HCT116 (cell line): ENCODE measurements at regions not wholly inside any gene's neighbourhood (a gene's known extent, or its start where the extent isn't known, plus 50 kb on each side); places are given as distances from the start of the nearest gene placed in this dataset.

ENCODE experiments used
- ATAC-seq: fragments of 200-7000 bp; cut with Tn5 transposase; 2 replicates; pipeline ENCODE4 v1.9.1; 2020; ENCODE audit warnings: mild to moderate bottlenecking, moderate library complexity
- BruUV-seq: library from RNA; stranded (reverse); fragments of 400-500 nt; replicated peaks from 2 replicates; lab custom pipeline; 2021; lab: Mats Ljungman, UMichigan
- CTCF ChIA-PET: fragments of 300-600 bp; sonication (Branson Sonifier 250); formaldehyde crosslinking; loops from one replicate; lab custom pipeline; 2021; ENCODE audit warnings: antibody characterized with exemption; lab: Charles Lee
- POLR2A ChIA-PET: fragments of 300-600, 350-600 bp; sonication (Branson Sonifier 250); formaldehyde crosslinking; loops from one replicate; lab custom pipeline; 2021; ENCODE audit warnings: antibody characterized with exemption; lab: Charles Lee
- RAD21 ChIA-PET, 2 experiments: fragments of 300-600 bp; sonication (Branson Sonifier 250); formaldehyde crosslinking; loops; one replicate each; lab custom pipeline; 2023; ENCODE audit warnings: low total read pairs in 2 of 2; ENCODE audit not compliant: uncharacterized antibody in 2 of 2, unreplicated experiment in 2 of 2, low non-redundant PET in 1 of 2; lab: Charles Lee
- DNase-seq: peaks from one replicate; pipeline ENCODE4 v3.0.0-alpha.2; 2010; ENCODE audit warnings: low read depth, low spot score
- H2AFZ ChIP-seq: fragments of 200-600 bp; shearing (Covaris generic), sonication (generic); 2 replicates; pipeline ENCODE4 v1.6.1; 2017; ENCODE audit warnings: low read depth, mixed run types, mixed read lengths, antibody characterized with exemption, low read length; ENCODE audit not compliant: poor library complexity, severe bottlenecking
- H3K27ac ChIP-seq: 2 replicates; pipeline ENCODE4 v1.5.1; 2012; ENCODE audit warnings: low read depth, low read length
- H3K27me3 ChIP-seq: fragments of 200-600 bp; sonication (generic); 2 replicates; pipeline ENCODE4 v1.6.1; 2016; ENCODE audit warnings: mixed run types, low read length, mixed read lengths; ENCODE audit not compliant: insufficient read depth
- H3K36me3 ChIP-seq, 2 experiments: fragments of 200-500 bp in 1 of 2; fragments of 200-600 bp in 1 of 2; sonication (Bioruptor generic) in 1 of 2; sonication (generic) in 1 of 2; 2 replicates each; pipeline versions ENCODE4 v1.5.1 to v1.6.1; 2014 to 2016; ENCODE audit warnings: low read length in 2 of 2, inconsistent platforms in 1 of 2, mixed read lengths in 1 of 2, mixed run types in 1 of 2; ENCODE audit not compliant: insufficient read depth in 2 of 2, control insufficient read depth in 1 of 2
- H3K4me1 ChIP-seq, 2 experiments: fragments of 200-600 bp in 1 of 2; sonication (generic) in 1 of 2; 2 replicates each; pipeline versions ENCODE4 v1.5.1 to v1.6.1; 2012 to 2017; ENCODE audit warnings: low read length in 2 of 2, inconsistent platforms in 1 of 2, mild to moderate bottlenecking in 1 of 2, mixed read lengths in 1 of 2, mixed run types in 1 of 2, moderate library complexity in 1 of 2; ENCODE audit not compliant: insufficient read depth in 2 of 2, control insufficient read depth in 1 of 2
- H3K4me2 ChIP-seq: fragments of 200-600 bp; sonication (generic); 2 replicates; pipeline ENCODE4 v1.6.1; 2017; ENCODE audit warnings: mixed run types, low read length, mixed read lengths
- H3K4me3 ChIP-seq, 2 experiments: fragments of 200-600 bp in 1 of 2; sonication (generic) in 1 of 2; replicated peaks in 1 of 2; 2 replicates each; pipeline ENCODE4 v1.5.1; 2011 to 2016; ENCODE audit warnings: low read length in 2 of 2, control low read depth in 1 of 2, low read depth in 1 of 2, mild to moderate bottlenecking in 1 of 2, mixed read lengths in 1 of 2, mixed run types in 1 of 2
- H3K79me2 ChIP-seq: fragments of 200-600 bp; sonication (generic); 2 replicates; pipeline ENCODE4 v1.6.1; 2017; ENCODE audit warnings: mild to moderate bottlenecking, mixed run types, low read length, moderate library complexity, mixed read lengths; ENCODE audit not compliant: insufficient read depth
- H3K9ac ChIP-seq: fragments of 200-600 bp; sonication (generic); 2 replicates; pipeline ENCODE4 v1.6.1; 2016; ENCODE audit warnings: low read length, mixed read lengths
- H3K9me2 ChIP-seq: fragments of 200-600 bp; sonication (generic), shearing (Covaris generic); 2 replicates; pipeline ENCODE4 v1.6.1; 2017; ENCODE audit warnings: mixed run types, mild to moderate bottlenecking, moderate library complexity; ENCODE audit not compliant: insufficient read depth
- H3K9me3 ChIP-seq, 2 experiments: fragments of 200-500 bp in 1 of 2; fragments of 200-600 bp in 1 of 2; sonication (Bioruptor generic) in 1 of 2; sonication (generic) in 1 of 2; 2 replicates each; pipeline ENCODE4 v1.6.1; 2014 to 2017; ENCODE audit warnings: low read length in 2 of 2, mixed read lengths in 2 of 2, inconsistent platforms in 1 of 2, low read depth in 1 of 2, mild to moderate bottlenecking in 1 of 2, mixed run types in 1 of 2, moderate library complexity in 1 of 2; ENCODE audit not compliant: control insufficient read depth in 1 of 2, insufficient read depth in 1 of 2
- H4K20me1 ChIP-seq: fragments of 200-600 bp; sonication (generic), shearing (Covaris generic); 2 replicates; pipeline ENCODE4 v1.6.1; 2017; ENCODE audit warnings: mixed run types, mild to moderate bottlenecking, moderate library complexity; ENCODE audit not compliant: insufficient read depth
- CEBPB ChIP-seq: IDR thresholded peaks from 2 replicates; pipeline ENCODE4 v1.6.1; 2012; ENCODE audit warnings: low read depth
- EZH2 ChIP-seq: fragments of 200-600 bp; sonication (generic); IDR thresholded peaks from 2 replicates; pipeline ENCODE4 v1.6.1; 2017; ENCODE audit warnings: antibody characterized with exemption, mixed run types
- POLR2AphosphoS5 ChIP-seq: IDR thresholded peaks from 2 replicates; pipeline ENCODE4 v1.6.1; 2011; ENCODE audit warnings: mild to moderate bottlenecking, low read depth, low read length, moderate library complexity
- SP1 ChIP-seq: IDR thresholded peaks from 2 replicates; pipeline ENCODE4 v1.6.1; 2012; ENCODE audit warnings: low read depth
- TCF7L2 ChIP-seq: IDR thresholded peaks from 2 replicates; pipeline ENCODE4 v1.7.0; 2011; ENCODE audit warnings: borderline replicate concordance, inconsistent platforms; ENCODE audit not compliant: insufficient read depth, insufficient read length; ENCODE audit errors: extremely low read depth
- YY1 ChIP-seq: IDR thresholded peaks from 2 replicates; pipeline ENCODE4 v1.6.1; 2011; ENCODE audit warnings: low read length, low read depth, moderate library complexity, mild to moderate bottlenecking; ENCODE audit not compliant: insufficient replicate concordance; ENCODE audit errors: extremely low read depth
- ZFX ChIP-seq: fragments of 450-650 bp; IDR thresholded peaks from 2 replicates; pipeline ENCODE4 v1.6.1; 2017
- ZNF274 ChIP-seq: fragments of 200-500 bp; sonication (Bioruptor generic); IDR thresholded peaks from 2 replicates; pipeline ENCODE4 v1.6.1; 2014; ENCODE audit warnings: mild to moderate bottlenecking, low read depth, low read length, inconsistent platforms
- intact Hi-C: fragments of 100-400 bp; cut with micrococcal nuclease; formaldehyde crosslinking; loops from 2 replicates; pipeline ENCODE4 v1.10.0; 2022
- TF ChIP-seq, protein P1 (sequence below): IDR thresholded peaks from 2 replicates; pipeline ENCODE4 v1.6.1; 2012; ENCODE audit warnings: low read depth
- TF ChIP-seq, protein P2 (sequence below): IDR thresholded peaks from 2 replicates; pipeline ENCODE4 v1.6.1; 2011; ENCODE audit warnings: mild to moderate bottlenecking, low read length, moderate library complexity; ENCODE audit not compliant: insufficient replicate concordance; ENCODE audit errors: extremely low read depth
- TF ChIP-seq, protein P3 (sequence below), 3 experiments: fragments of 200-600 bp in 1 of 3; sonication (generic) in 1 of 3; IDR thresholded peaks in 2 of 3; conservative IDR thresholded peaks in 1 of 3; 2 replicates each; pipeline ENCODE4 v1.5.1; 2012 to 2017; ENCODE audit warnings: low read depth in 2 of 3, low read length in 2 of 3, antibody characterized with exemption in 1 of 3, borderline replicate concordance in 1 of 3, control low read depth in 1 of 3, mild to moderate bottlenecking in 1 of 3, mixed read lengths in 1 of 3, mixed run types in 1 of 3, moderate library complexity in 1 of 3; ENCODE audit not compliant: insufficient read depth in 1 of 3

DNA sequence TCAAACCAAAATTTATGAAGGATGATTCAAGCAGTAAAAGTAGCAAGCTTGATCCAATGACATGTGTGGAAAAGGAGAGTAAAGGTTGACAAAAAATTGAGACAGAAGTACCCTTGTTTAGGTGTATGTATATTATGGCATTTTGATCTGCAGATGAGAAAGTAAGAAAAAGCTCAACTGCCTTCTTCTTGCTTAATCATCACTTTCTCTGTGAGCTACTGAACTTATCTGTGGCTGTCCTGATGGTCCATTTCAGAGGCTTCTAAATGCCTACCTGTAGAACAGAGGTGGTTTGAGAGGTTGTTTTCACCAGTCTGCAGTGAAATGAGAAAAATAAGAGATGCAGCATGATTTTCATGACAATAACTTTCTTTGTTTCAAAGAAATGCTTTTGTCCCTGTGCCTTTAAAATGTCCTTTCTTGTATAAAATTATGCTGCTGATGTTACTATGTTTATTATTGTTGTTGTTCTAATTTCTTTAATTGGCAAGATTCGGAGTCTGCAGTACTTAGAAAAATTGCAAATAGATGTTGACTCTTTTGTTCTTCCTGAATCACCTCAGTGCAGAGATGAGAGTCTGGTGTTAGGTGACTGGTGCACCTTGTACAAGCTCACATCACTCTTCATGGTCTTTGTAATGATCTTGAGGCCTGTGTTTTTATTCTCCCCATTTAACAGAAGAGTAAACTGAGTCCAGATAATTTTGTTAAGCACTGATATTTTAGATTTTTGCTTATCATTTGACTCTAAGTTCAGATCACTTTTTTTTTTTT lies 821.9 kb downstream of the VRK1 start:
- no peak overlapping the region for H3K27ac ChIP-seq

More for the DNA sequence above, 821.9 kb downstream of the VRK1 start:
- TF ChIP-seq ZFX (no peak), SP1 (no peak), ZNF274 (no peak), EZH2 (no peak), POLR2AphosphoS5 (no peak), TCF7L2 (no peak), CEBPB (no peak), YY1 (no peak)
- TF ChIP-seq, protein P1, sequence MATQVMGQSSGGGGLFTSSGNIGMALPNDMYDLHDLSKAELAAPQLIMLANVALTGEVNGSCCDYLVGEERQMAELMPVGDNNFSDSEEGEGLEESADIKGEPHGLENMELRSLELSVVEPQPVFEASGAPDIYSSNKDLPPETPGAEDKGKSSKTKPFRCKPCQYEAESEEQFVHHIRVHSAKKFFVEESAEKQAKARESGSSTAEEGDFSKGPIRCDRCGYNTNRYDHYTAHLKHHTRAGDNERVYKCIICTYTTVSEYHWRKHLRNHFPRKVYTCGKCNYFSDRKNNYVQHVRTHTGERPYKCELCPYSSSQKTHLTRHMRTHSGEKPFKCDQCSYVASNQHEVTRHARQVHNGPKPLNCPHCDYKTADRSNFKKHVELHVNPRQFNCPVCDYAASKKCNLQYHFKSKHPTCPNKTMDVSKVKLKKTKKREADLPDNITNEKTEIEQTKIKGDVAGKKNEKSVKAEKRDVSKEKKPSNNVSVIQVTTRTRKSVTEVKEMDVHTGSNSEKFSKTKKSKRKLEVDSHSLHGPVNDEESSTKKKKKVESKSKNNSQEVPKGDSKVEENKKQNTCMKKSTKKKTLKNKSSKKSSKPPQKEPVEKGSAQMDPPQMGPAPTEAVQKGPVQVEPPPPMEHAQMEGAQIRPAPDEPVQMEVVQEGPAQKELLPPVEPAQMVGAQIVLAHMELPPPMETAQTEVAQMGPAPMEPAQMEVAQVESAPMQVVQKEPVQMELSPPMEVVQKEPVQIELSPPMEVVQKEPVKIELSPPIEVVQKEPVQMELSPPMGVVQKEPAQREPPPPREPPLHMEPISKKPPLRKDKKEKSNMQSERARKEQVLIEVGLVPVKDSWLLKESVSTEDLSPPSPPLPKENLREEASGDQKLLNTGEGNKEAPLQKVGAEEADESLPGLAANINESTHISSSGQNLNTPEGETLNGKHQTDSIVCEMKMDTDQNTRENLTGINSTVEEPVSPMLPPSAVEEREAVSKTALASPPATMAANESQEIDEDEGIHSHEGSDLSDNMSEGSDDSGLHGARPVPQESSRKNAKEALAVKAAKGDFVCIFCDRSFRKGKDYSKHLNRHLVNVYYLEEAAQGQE: no peak
- TF ChIP-seq, protein P2, sequence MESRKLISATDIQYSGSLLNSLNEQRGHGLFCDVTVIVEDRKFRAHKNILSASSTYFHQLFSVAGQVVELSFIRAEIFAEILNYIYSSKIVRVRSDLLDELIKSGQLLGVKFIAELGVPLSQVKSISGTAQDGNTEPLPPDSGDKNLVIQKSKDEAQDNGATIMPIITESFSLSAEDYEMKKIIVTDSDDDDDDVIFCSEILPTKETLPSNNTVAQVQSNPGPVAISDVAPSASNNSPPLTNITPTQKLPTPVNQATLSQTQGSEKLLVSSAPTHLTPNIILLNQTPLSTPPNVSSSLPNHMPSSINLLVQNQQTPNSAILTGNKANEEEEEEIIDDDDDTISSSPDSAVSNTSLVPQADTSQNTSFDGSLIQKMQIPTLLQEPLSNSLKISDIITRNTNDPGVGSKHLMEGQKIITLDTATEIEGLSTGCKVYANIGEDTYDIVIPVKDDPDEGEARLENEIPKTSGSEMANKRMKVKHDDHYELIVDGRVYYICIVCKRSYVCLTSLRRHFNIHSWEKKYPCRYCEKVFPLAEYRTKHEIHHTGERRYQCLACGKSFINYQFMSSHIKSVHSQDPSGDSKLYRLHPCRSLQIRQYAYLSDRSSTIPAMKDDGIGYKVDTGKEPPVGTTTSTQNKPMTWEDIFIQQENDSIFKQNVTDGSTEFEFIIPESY: no peak
- TF ChIP-seq, protein P3, sequence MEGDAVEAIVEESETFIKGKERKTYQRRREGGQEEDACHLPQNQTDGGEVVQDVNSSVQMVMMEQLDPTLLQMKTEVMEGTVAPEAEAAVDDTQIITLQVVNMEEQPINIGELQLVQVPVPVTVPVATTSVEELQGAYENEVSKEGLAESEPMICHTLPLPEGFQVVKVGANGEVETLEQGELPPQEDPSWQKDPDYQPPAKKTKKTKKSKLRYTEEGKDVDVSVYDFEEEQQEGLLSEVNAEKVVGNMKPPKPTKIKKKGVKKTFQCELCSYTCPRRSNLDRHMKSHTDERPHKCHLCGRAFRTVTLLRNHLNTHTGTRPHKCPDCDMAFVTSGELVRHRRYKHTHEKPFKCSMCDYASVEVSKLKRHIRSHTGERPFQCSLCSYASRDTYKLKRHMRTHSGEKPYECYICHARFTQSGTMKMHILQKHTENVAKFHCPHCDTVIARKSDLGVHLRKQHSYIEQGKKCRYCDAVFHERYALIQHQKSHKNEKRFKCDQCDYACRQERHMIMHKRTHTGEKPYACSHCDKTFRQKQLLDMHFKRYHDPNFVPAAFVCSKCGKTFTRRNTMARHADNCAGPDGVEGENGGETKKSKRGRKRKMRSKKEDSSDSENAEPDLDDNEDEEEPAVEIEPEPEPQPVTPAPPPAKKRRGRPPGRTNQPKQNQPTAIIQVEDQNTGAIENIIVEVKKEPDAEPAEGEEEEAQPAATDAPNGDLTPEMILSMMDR (IDR thresholded peaks at IDR 0.05 in 2 of 3, conservative IDR thresholded peaks at IDR 0.05 in 1 of 3; ENCODE audit: borderline replicate concordance in 1 of 3, insufficient read depth in 1 of 3, low read depth in 2 of 3, low read length in 2 of 3): no peak
- H3K4me3 ChIP-seq: no peak overlapping the region
- H3K4me2 ChIP-seq: no peak overlapping the region
- no TSS peak for BruUV-seq
- no peaks in the 10 kb centered on the region for H3K4me1 ChIP-seq
- no peaks in the 10 kb centered on the region; the same call in 1 of the 2 replicates for H3K9me2 ChIP-seq
- H3K9ac ChIP-seq: no peak overlapping the region
- ChIA-PET POLR2A (no interaction called here), RAD21 (no interaction called here), CTCF (no interaction called here)
- intact Hi-C loops: no loop called here
- H3K79me2 ChIP-seq: no peaks in the 10 kb centered on the region
- DNase-seq (no peak), ATAC-seq (no peak)
- 0 out of 2 replicates have a peak, but pooled peaks cover 5% of the 10 kb centered on the region for H3K27me3 ChIP-seq
- no peaks in the 10 kb centered on the region for H4K20me1 ChIP-seq
- H2AFZ ChIP-seq: no peak overlapping the region
- H3K36me3 ChIP-seq: no peaks in the 10 kb centered on the region
- H3K9me3 ChIP-seq: 0 out of 4 replicates have a peak, but pooled peaks cover 0 to 4% of the 10 kb centered on the region in 2 experiments
